ENCODE measurements at regions not wholly inside any gene's neighbourhood (a gene's known extent, or its start where the extent isn't known, plus 50 kb on each side); places are given as distances from the start of the nearest gene placed in this dataset.

- no peak overlapping the region for H2AK5ac ChIP-seq (ENCODE audit: low read depth, low read length)
- no peak overlapping the region for H3K4me3 ChIP-seq (ENCODE audit: insufficient read depth, low read depth, low read length)
- no peak overlapping the region for H3K27ac ChIP-seq (ENCODE audit: insufficient read depth, low read length)
- H2AK9ac ChIP-seq (replicated peaks; ENCODE audit: low read depth, low read length, poor library complexity) = no peak overlapping the region
- H3K9me3 ChIP-seq (ENCODE audit: control insufficient read depth, insufficient read depth, low read length) = no peaks in the 10 kb centered on the region
- dilution Hi-C loops (cut with HindIII; ENCODE audit: low sequenced_read_pairs, unreplicated experiment) = no loop called here
- no peaks in the 10 kb centered on the region for H4K20me1 ChIP-seq (ENCODE audit: insufficient read depth, low read length)
- no peak overlapping the region for H3K23ac ChIP-seq (ENCODE audit: low read depth, low read length)
- intact Hi-C loops (cut with micrococcal nuclease) = no loop called here
- H3K4me1 ChIP-seq (ENCODE audit: control insufficient read depth, insufficient read depth, low read length) = no peaks in the 10 kb centered on the region; the same call in 1 of the 2 replicates
- BruUV-seq (replicated peaks) = no TSS peak
- H4K8ac ChIP-seq (ENCODE audit: low read depth in 2 of 2, low read length in 2 of 2) = no peak overlapping the region
- ATAC-seq (ENCODE audit: low read depth) (no peak), DNase-seq (no peak)
- H3K4me2 ChIP-seq (ENCODE audit: low read depth, low read length) = no peak overlapping the region
- no peaks in the 10 kb centered on the region for H3K79me1 ChIP-seq (ENCODE audit: low read depth in 1 of 2, low read length in 2 of 2)
- 80% methylated on average over 1 of the region's 7 CpGs; no CpG with 5 or more reads in 1 of the 2 experiments for WGBS, 2 experiments (ENCODE audit: extremely low coverage in 2 of 2, insufficient read length in 1 of 2)
- H3K4ac ChIP-seq (ENCODE audit: low read depth, low read length) = no peak overlapping the region
- no peak overlapping the region for H3K56ac ChIP-seq (ENCODE audit: extremely low read depth, insufficient read depth, low read length)
- TF ChIP-seq RCOR1 (IDR thresholded peaks at IDR 0.05; ENCODE audit: insufficient replicate concordance, low read length) (no peak), MXI1 (IDR thresholded peaks at IDR 0.05; ENCODE audit: borderline replicate concordance, low read depth, low read length) (no peak), ELK1 (IDR thresholded peaks at IDR 0.05; ENCODE audit: borderline replicate concordance, low read depth, low read length) (no peak), POLR2A (IDR thresholded peaks at IDR 0.05; ENCODE audit: low read depth, low read length) (no peak), NFE2L2 (IDR thresholded peaks at IDR 0.05; ENCODE audit: low read depth, low read length) (no peak), CEBPB (IDR thresholded peaks at IDR 0.05; ENCODE audit: low read depth, low read length) (no peak), BHLHE40 (IDR thresholded peaks at IDR 0.05; ENCODE audit: low read depth, low read length) (no peak), MAZ (IDR thresholded peaks at IDR 0.05; ENCODE audit: borderline replicate concordance, low read depth, low read length) (no peak), RFX5 (IDR thresholded peaks at IDR 0.05; ENCODE audit: low read depth, low read length) (no peak), FOS (IDR thresholded peaks at IDR 0.05; ENCODE audit: low read depth, low read length) (no peak)
- H4K5ac ChIP-seq (ENCODE audit: low read depth, low read length) = no peak overlapping the region
- H3K27me3 ChIP-seq (ENCODE audit: control insufficient read depth, insufficient read depth, low read length) = no peaks in the 10 kb centered on the region; the same call in 1 of the 2 replicates
- no peak overlapping the region for H4K91ac ChIP-seq (ENCODE audit: insufficient read depth, low read depth, low read length)
- peak overlapping the region; percentile 29 for H2AFZ ChIP-seq (replicated peaks; ENCODE audit: low read length, poor library complexity)
- POLR2A ChIA-PET (ENCODE audit: unreplicated experiment) = no interaction called here
- no peak overlapping the region for H2BK20ac ChIP-seq (ENCODE audit: low read depth, low read length)
- no peak overlapping the region for H3K14ac ChIP-seq (replicated peaks; ENCODE audit: low read depth, low read length)
- H2BK5ac ChIP-seq (ENCODE audit: low read depth, low read length, poor library complexity, severe bottlenecking) = no peak overlapping the region
- no peaks in the 10 kb centered on the region for H3K36me3 ChIP-seq (ENCODE audit: control insufficient read depth, insufficient read depth, low read length)
- no peak overlapping the region for H2BK120ac ChIP-seq (ENCODE audit: low read depth, low read length)
- H3K18ac ChIP-seq (ENCODE audit: low read depth, low read length) = no peak overlapping the region
- no peak overlapping the region; the same call in 2 of the 3 replicates for H2BK15ac ChIP-seq (ENCODE audit: low read depth, low read length)
- no peaks in the 10 kb centered on the region for H3K9me1 ChIP-seq (ENCODE audit: insufficient read depth, low read length)
- in situ Hi-C loops (cut with MboI; ENCODE audit: low sequenced_read_pairs) = no loop called here
- CTCF ChIA-PET = no interaction called here
- H3K9ac ChIP-seq (ENCODE audit: low read depth, low read length) = no peak overlapping the region
Measured at GRCh38 chr18:10322004-10322403, 132.4 kb upstream of the APCDD1 start.

All from IMR-90 (cell line).